ENCODE measurements at regions not wholly inside any gene's neighbourhood (a gene's known extent, or its start where the extent isn't known, plus 50 kb on each side); places are given as distances from the start of the nearest gene placed in this dataset.

DNA sequence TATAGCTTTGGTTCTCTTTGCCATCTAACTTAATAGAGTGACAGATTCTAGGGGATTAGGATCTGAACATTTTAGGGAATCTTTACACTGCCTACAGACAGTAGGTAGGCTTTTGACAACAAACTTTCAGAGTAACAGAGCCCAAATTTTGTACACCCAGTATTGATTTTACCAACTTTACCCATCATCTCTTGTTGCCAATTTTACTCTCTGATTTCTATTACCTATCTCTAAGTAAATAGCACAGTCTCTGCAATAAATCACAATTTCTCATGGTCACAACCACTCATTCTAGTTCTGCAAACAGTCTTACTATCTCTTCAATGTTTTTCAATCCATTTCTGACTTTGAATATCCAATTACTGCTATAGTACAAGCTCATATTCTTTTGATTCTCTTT, 1097.6 kb upstream of the PHF14 start:
- Mint-ChIP-seq H3K27me3 (ENCODE audit: low read depth) (no peaks in the 10 kb centered on the region), H3K36me3 (ENCODE audit: low read depth) (no peaks in the 10 kb centered on the region), H3K27ac (no peak overlapping the region), H3K4me1 (ENCODE audit: low read depth) (no peaks in the 10 kb centered on the region), H3K9me3 (peaks cover 19% of the 10 kb centered on the region), H3K4me3 (no peak overlapping the region)
- no peak for DNase-seq (ENCODE audit: low spot score)

DNA sequence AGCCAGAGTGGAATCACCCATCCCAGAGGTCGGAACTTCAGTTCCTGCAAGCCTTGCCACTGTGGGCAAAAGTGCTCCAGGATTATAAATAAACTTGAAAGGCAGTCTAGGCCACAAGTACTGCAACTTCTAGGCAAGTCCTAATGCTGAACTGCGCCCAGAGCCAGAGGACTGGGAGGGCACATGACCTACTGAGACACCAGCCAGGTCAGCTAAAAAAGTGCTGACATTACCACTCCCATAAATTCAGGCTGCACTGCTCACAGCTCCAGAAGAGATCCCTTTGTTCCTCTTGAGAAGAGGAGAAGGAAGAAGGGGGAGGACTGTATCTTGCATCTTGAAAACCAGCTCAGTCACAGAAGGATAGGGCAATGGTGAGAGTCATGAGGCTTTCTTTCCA, 1084.1 kb upstream of the PHF14 start:
- H3K9me3 Mint-ChIP-seq, result peaks cover 44% of the 10 kb centered on the region
- no peaks in the 10 kb centered on the region for H3K36me3 Mint-ChIP-seq (ENCODE audit: low read depth)
- H3K27ac Mint-ChIP-seq, result no peak overlapping the region
- no peak for DNase-seq (ENCODE audit: low spot score)
- no peaks in the 10 kb centered on the region for H3K27me3 Mint-ChIP-seq (ENCODE audit: low read depth)
- H3K4me3 Mint-ChIP-seq, result no peak overlapping the region
- H3K4me1 Mint-ChIP-seq (ENCODE audit: low read depth), result no peaks in the 10 kb centered on the region

DNA sequence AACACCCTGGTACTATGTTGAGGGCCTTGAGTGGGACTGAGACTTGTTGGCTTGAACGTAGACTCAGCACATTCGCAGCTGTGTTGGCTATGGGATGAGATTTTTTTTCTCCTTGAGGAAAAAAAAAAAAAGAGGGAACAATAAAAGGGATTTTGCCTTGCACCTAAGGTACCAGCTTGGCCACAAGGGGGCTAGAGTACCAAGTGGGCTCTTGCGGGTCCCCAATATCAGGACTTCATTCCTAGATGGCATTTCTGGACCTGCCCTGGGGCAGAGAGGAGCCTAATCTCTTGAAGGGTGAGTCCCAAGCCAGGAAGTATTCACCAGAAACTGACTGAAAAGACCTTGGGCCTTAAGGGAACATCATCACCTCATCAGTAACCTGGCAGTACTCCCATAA, 1083.6 kb upstream of the PHF14 start:
- Mint-ChIP-seq H3K4me3 (no peak overlapping the region), H3K9me3 (peaks cover 45% of the 10 kb centered on the region)
- DNase-seq (ENCODE audit: low spot score), result no peak

DNA sequence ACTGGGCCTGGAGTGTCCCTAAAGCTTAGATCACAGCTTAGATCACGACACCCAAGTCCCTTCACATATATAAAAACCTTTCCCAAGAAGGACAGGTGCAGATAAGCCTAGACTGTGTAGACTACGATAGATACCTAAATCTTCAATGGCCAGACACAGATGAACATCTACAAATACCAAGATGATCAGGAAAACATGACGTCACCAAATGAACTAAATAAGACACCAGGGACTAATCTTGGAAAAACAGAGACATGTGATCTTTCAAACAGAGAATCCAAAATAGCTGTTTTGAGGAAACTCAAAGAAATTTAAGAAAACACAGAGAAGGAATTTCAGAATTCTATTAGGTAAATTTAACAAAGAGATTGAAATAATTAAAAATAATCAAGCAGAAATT, 1082.6 kb upstream of the PHF14 start:
- Mint-ChIP-seq H3K36me3 (ENCODE audit: low read depth) (no peaks in the 10 kb centered on the region), H3K27me3 (ENCODE audit: low read depth) (no peaks in the 10 kb centered on the region), H3K4me3 (no peak overlapping the region), H3K9me3 (peaks cover 44% of the 10 kb centered on the region), H3K4me1 (ENCODE audit: low read depth) (no peaks in the 10 kb centered on the region), H3K27ac (no peak overlapping the region)
- DNase-seq (ENCODE audit: low spot score), result no peak

More for the DNA sequence above, 1083.6 kb upstream of the PHF14 start:
- no peaks in the 10 kb centered on the region for H3K27me3 Mint-ChIP-seq (ENCODE audit: low read depth)
- H3K36me3 Mint-ChIP-seq (ENCODE audit: low read depth), result no peaks in the 10 kb centered on the region
- no peaks in the 10 kb centered on the region for H3K4me1 Mint-ChIP-seq (ENCODE audit: low read depth)
- H3K27ac Mint-ChIP-seq, result no peak overlapping the region

DNA sequence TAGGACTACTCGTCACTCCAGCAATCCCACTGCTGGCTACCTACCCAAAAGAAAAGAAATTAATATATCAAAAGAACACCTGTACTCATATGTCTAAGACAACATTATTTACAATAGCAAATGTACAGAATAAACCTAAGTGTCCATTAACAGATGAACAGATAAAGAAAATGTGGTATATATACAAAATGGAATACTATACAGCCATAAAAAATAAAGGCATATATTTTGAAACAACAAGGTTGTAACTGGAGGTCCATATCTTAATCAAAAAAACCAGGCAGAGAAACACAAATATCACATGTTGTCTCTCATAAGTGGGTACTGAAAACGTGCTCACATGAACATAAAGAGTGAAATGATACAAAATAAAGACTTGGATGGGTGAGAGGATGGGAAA, 1073.3 kb upstream of the PHF14 start:
- Mint-ChIP-seq H3K4me3 (no peak overlapping the region), H3K27ac (no peak overlapping the region), H3K36me3 (ENCODE audit: low read depth) (no peaks in the 10 kb centered on the region), H3K9me3 (peaks cover 46% of the 10 kb centered on the region), H3K27me3 (ENCODE audit: low read depth) (no peaks in the 10 kb centered on the region), H3K4me1 (ENCODE audit: low read depth) (no peaks in the 10 kb centered on the region)
- DNase-seq (ENCODE audit: low spot score), result no peak

DNA sequence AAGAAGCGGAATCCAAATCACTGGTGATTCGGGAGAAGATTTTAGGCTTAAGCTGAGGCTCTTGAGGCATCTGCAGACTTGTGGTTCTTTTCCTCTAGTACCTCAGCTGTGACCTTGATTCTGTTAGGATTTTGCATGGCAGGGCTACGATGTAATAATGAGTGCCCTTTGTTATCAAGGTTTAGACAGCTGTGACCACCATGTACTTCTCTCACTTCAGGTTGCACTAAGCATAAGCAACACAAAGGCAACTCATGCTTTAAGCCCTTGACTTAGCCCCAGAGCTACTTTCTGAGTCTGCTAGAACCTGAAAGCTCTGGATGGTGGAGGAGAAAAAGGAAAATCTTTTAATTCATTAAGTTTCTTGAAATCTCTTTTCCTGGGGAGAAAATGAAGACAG, 1052.3 kb upstream of the PHF14 start:
- Mint-ChIP-seq H3K36me3 (ENCODE audit: low read depth) (no peaks in the 10 kb centered on the region), H3K9me3 (peaks cover 24% of the 10 kb centered on the region), H3K4me3 (no peak overlapping the region), H3K27ac (no peak overlapping the region), H3K4me1 (ENCODE audit: low read depth) (no peaks in the 10 kb centered on the region), H3K27me3 (ENCODE audit: low read depth) (no peaks in the 10 kb centered on the region)
- DNase-seq (ENCODE audit: low spot score), result no peak

DNA sequence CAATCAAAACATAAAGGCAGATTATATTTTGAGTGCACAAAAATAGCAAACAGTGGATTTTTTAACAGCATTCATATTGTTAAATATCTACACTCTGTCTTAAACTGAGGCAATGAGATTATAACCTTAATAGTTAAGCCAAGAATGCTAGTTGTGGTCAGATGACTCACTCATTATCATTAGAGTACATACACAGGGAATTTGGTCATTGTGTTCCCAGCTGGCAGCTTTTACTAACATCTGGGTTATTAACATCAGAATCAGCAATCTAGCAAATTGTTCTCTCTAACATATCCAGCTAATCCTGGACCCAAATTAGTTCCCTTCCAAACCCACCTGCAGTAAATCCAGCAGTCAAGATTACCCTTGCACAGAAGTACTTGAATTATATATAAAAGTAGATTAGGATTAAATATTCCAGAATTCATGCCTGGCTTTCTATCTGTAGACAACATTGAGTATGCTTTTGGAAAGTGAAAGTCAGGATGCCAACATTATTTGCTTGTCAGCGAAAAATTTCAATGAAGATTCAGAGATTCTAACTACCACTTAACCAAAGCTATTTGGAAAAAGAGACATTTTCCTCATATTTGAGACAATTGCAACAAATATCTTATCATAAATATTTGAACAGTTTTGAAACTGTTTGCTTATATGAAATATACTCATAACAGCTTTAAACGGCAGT, 1035.6 kb upstream of the PHF14 start:
- no peaks in the 10 kb centered on the region for H3K27me3 Mint-ChIP-seq (ENCODE audit: low read depth)
- no peak overlapping the region for H3K27ac Mint-ChIP-seq
- no peak for DNase-seq (ENCODE audit: low spot score)
- no peaks in the 10 kb centered on the region for H3K9me3 Mint-ChIP-seq
- H3K4me3 Mint-ChIP-seq, result no peak overlapping the region
- no peaks in the 10 kb centered on the region for H3K4me1 Mint-ChIP-seq (ENCODE audit: low read depth)
- no peaks in the 10 kb centered on the region for H3K36me3 Mint-ChIP-seq (ENCODE audit: low read depth)

DNA sequence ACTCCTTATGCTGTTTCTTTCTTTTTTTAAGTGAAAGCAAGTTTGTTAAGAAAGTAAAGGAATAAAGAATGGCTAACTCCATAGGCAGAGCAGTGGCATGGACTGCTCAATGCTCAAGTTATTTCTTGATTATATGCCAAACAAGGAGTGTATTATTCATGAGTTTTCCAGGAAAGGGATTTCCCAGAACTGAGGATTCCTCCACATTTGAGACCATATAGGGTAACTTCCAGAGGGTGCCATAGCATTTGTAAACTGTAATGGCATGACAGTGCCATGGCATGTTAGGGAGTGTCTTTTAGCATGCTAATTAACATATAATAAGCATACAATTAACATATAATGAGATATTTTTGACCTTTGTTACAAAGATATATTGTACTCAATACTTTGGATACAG, 1034.5 kb upstream of the PHF14 start:
- no peaks in the 10 kb centered on the region for H3K36me3 Mint-ChIP-seq (ENCODE audit: low read depth)
- no peaks in the 10 kb centered on the region for H3K4me1 Mint-ChIP-seq (ENCODE audit: low read depth)
- no peak overlapping the region for H3K4me3 Mint-ChIP-seq
- H3K9me3 Mint-ChIP-seq, result no peaks in the 10 kb centered on the region
- H3K27ac Mint-ChIP-seq, result no peak overlapping the region
- no peak for DNase-seq (ENCODE audit: low spot score)
- no peaks in the 10 kb centered on the region for H3K27me3 Mint-ChIP-seq (ENCODE audit: low read depth)

DNA sequence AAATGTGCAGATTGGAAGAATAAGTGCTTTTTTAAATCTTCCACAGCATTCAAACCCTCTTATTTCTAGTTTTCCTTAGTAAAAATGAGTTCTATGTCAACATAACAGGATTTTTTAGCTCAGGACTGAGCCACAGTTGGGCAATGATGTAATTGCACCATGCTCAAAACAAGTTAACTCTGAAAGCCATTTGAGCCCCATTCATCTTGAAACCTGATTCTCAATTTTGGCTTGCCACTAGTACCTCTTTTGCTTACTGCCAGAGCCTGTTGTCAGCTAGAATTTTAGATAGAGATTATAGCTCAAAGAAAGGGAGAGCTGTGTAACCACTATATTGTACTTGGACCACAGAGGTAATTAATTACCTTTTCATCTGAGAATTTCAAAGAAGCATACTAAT, 1028.5 kb upstream of the PHF14 start:
- no peaks in the 10 kb centered on the region for H3K27me3 Mint-ChIP-seq (ENCODE audit: low read depth)
- H3K9me3 Mint-ChIP-seq, result peaks cover 7% of the 10 kb centered on the region
- no peak overlapping the region for H3K4me3 Mint-ChIP-seq
- no peak for DNase-seq (ENCODE audit: low spot score)
- no peaks in the 10 kb centered on the region for H3K4me1 Mint-ChIP-seq (ENCODE audit: low read depth)
- H3K27ac Mint-ChIP-seq, result no peak overlapping the region
- no peaks in the 10 kb centered on the region for H3K36me3 Mint-ChIP-seq (ENCODE audit: low read depth)

DNA sequence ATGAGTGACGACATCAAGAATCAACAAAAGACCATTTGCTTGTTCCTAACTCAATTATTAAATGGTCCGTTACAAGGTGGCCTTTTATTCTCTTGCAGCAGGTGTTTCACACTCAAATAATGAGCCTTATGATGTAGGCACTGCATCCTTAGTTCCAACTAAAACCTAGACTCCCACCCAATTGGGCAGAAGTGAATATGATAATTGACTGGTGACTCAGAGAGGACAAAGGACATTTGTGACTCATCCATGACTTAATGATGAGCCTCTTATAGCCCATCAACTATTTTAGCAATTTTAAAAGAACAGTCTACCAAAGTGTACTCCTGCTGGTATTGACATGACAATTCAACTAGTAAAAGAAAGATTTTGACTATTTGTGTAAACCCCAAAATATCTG, 1027.8 kb upstream of the PHF14 start:
- Mint-ChIP-seq H3K36me3 (ENCODE audit: low read depth) (no peaks in the 10 kb centered on the region), H3K27ac (no peak overlapping the region), H3K4me3 (no peak overlapping the region), H3K9me3 (peaks cover 7% of the 10 kb centered on the region), H3K27me3 (ENCODE audit: low read depth) (no peaks in the 10 kb centered on the region), H3K4me1 (ENCODE audit: low read depth) (no peaks in the 10 kb centered on the region)
- no peak for DNase-seq (ENCODE audit: low spot score)

DNA sequence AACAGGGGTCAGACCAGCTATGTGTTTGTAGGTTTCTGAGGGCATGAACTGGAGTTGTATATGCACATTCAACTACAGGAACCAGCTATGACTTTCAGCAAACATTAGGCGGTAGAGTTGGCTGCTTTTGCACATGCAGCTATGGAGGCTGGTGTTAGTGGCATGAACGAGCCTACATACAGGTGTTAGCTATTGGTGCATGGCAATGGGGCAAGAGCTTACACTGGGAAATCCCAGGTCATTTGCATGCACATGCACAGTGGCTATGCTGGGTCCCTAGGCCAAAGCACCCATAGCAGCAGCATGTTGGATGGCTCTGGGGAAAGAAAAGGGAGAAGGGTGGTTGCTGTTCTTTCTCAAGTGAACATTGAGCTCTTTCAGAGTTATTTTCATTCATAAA, 1018.5 kb upstream of the PHF14 start:
- Mint-ChIP-seq H3K27ac (no peak overlapping the region), H3K9me3 (peaks cover 16% of the 10 kb centered on the region), H3K4me3 (no peak overlapping the region), H3K4me1 (ENCODE audit: low read depth) (no peaks in the 10 kb centered on the region), H3K27me3 (ENCODE audit: low read depth) (no peaks in the 10 kb centered on the region), H3K36me3 (ENCODE audit: low read depth) (no peaks in the 10 kb centered on the region)
- no peak for DNase-seq (ENCODE audit: low spot score)

DNA sequence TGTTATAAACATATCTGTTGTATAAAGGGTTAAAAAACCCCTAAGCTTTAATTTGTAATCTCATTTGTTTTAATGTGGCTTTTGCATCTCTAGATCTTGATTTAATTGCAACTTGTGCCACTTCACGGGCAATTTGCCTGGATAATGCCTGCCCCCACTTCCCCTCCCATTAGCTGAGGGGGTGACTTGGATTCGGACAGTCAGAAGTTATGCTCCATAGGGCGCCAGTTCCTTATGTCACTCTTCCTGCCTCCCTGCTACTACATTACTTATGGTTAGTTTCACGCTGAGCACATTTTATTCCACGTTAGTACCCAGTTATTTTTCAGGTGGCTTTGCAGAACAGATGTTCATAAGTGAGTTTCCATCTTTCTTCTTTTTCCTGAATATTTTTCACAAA, 1015.2 kb upstream of the PHF14 start:
- peaks cover 16% of the 10 kb centered on the region for H3K9me3 Mint-ChIP-seq

DNA sequence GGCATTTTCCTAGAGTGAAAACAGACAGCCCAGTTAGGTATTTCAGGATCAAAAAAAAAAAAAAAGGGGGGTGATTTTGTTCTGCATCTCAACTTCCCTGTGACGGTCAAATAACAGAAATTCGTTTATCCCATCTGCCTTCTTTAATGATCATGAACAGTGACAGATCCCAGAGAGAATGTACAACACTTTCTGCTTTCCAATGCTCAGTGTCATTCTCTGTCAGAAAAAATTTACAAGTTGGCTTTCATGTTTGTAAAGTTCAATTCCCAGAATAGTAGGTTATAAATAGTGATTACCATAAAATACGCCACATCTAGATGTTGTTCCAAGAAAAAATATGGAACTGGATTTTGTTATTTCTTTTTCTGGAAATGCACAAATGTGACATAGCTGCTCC, 1013.2 kb upstream of the PHF14 start:
- Mint-ChIP-seq H3K27ac (no peak overlapping the region), H3K4me3 (no peak overlapping the region), H3K9me3 (peaks cover 7% of the 10 kb centered on the region), H3K27me3 (ENCODE audit: low read depth) (no peaks in the 10 kb centered on the region), H3K4me1 (ENCODE audit: low read depth) (no peaks in the 10 kb centered on the region), H3K36me3 (ENCODE audit: low read depth) (no peaks in the 10 kb centered on the region)
- no peak for DNase-seq (ENCODE audit: low spot score)

More for the DNA sequence above, 1015.2 kb upstream of the PHF14 start:
- Mint-ChIP-seq H3K27ac (no peak overlapping the region), H3K4me1 (ENCODE audit: low read depth) (no peaks in the 10 kb centered on the region), H3K27me3 (ENCODE audit: low read depth) (no peaks in the 10 kb centered on the region), H3K36me3 (ENCODE audit: low read depth) (no peaks in the 10 kb centered on the region), H3K4me3 (no peak overlapping the region)
- no peak for DNase-seq (ENCODE audit: low spot score)

DNA sequence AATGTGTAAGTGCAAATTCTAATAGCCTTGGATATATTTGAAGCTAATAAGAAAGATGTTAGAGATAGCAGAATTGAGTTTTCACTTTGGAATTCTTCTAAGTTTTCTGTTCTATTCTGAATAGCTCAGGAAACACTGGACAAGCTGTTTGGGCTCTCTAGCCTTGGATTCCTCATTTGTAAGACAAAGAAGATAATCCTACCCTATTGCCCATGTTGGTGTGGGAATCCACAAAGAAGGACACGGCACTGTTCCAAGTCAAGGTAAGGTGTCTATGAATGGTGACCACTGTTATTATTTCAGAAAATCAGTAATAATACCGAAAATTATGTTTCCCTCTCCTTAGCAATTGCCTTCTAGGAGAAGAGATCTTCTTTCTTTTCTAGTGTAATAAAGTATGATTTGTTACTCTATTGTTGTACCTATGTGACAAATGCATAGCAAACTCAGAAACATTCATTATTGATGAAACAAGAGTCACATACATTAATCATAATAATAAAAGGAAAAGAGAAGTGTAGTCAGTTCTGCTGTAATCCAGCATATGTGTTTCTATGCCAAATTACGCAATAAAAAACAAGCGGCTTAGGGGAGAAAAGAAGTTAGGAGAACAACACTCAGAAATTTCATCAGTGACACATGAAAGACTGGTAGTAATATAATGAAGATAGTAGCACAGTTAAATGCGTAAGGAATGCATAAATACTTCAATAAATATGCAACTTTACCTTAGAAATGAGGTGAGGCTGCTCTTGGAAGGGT, 1012.3 kb upstream of the PHF14 start:
- Mint-ChIP-seq H3K9me3 (peaks cover 7% of the 10 kb centered on the region), H3K27me3 (ENCODE audit: low read depth) (no peaks in the 10 kb centered on the region), H3K4me3 (no peak overlapping the region), H3K36me3 (ENCODE audit: low read depth) (no peaks in the 10 kb centered on the region), H3K27ac (no peak overlapping the region), H3K4me1 (ENCODE audit: low read depth) (no peaks in the 10 kb centered on the region)
- DNase-seq (ENCODE audit: low spot score), result no peak

DNA sequence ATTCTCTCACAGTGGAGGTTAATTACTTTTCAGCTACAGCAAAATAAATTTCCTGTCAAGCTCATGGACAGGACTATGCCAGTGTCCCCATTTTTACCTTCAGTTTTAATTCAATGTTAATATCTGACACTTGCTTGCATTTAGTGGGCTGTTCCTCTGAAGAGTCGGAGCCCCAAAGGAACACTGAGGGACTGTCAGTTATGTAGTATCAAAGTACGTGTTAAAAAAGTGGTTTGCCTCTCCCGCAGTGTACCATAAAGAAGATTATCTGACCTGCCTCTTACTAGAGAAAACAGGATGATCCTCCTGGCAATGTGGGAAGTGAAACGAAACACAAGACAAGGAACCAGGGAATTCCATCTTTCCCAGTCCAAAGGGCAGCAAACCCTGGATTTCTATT, 1010.9 kb upstream of the PHF14 start:
- Mint-ChIP-seq H3K4me3 (no peak overlapping the region), H3K36me3 (ENCODE audit: low read depth) (no peaks in the 10 kb centered on the region), H3K4me1 (ENCODE audit: low read depth) (no peaks in the 10 kb centered on the region), H3K27me3 (ENCODE audit: low read depth) (no peaks in the 10 kb centered on the region), H3K9me3 (peaks cover 9% of the 10 kb centered on the region), H3K27ac (no peak overlapping the region)
- no peak for DNase-seq (ENCODE audit: low spot score)

Data from T-helper 2 cell treated with Interferon-gamma antibody and Interleukin-4, amounts not matched to agents 5 μg/mL and 100 μg/mL, for 36 hours (primary cell).